ENCODE measurements at regions not wholly inside any gene's neighbourhood (a gene's known extent, or its start where the extent isn't known, plus 50 kb on each side); places are given as distances from the start of the nearest gene placed in this dataset.

- H3K4me1 ChIP-seq, result no peaks in the 10 kb centered on the region
- H3K27ac ChIP-seq, result no peak overlapping the region
- H3K27me3 ChIP-seq, result no peaks in the 10 kb centered on the region
- no peak overlapping the region for H3K4me3 ChIP-seq
- 55 to 56% methylated on average over 4 of the region's 4 CpGs for WGBS, 2 donors
- H3K36me3 ChIP-seq, result no peaks in the 10 kb centered on the region
- H3K9me3 ChIP-seq, result no peaks in the 10 kb centered on the region
- TF ChIP-seq CTCF (IDR thresholded peaks at IDR 0.05), result no peak
- TF ChIP-seq EP300 (IDR thresholded peaks at IDR 0.05), result no peak
- no peak for TF ChIP-seq POLR2A (IDR thresholded peaks at IDR 0.05)
- no peak for DNase-seq (ENCODE audit: low spot score in 2 of 2)
Observed at GRCh38 chr20:7305976-7306375, 538.5 kb downstream of the BMP2 start.

- Histone ChIP-seq H3K36me3 (no peaks in the 10 kb centered on the region), H3K27me3 (no peaks in the 10 kb centered on the region), H3K4me1 (no peaks in the 10 kb centered on the region), H3K9me3 (no peaks in the 10 kb centered on the region), H3K27ac (no peak overlapping the region), H3K4me3 (no peak overlapping the region)
- TF ChIP-seq POLR2A (IDR thresholded peaks at IDR 0.05) (no peak), CTCF (IDR thresholded peaks at IDR 0.05) (no peak), EP300 (IDR thresholded peaks at IDR 0.05) (no peak)
- WGBS, 2 donors, result 64 to 72% methylated on average over 3 of the region's 3 CpGs
- DNase-seq (ENCODE audit: low spot score in 2 of 2), result no peak
Observed at GRCh38 chr20:7308163-7308562, 540.7 kb downstream of the BMP2 start.

- no peaks in the 10 kb centered on the region for H3K4me1 ChIP-seq
- no peaks in the 10 kb centered on the region for H3K27me3 ChIP-seq
- WGBS, 2 donors, result 78 to 79% methylated on average over 2 of the region's 2 CpGs
- H3K36me3 ChIP-seq, result no peaks in the 10 kb centered on the region
- no peaks in the 10 kb centered on the region for H3K9me3 ChIP-seq
- no peak overlapping the region for H3K27ac ChIP-seq
- no peak for TF ChIP-seq EP300 (IDR thresholded peaks at IDR 0.05)
- no peak for TF ChIP-seq CTCF (IDR thresholded peaks at IDR 0.05)
- no peak for TF ChIP-seq POLR2A (IDR thresholded peaks at IDR 0.05)
- DNase-seq (ENCODE audit: low spot score in 2 of 2), result no peak
- H3K4me3 ChIP-seq, result no peak overlapping the region
Observed at GRCh38 chr20:7313047-7313446, 545.6 kb downstream of the BMP2 start.

- H3K27ac ChIP-seq, result no peak overlapping the region
- no peak overlapping the region for H3K4me3 ChIP-seq
- no peaks in the 10 kb centered on the region for H3K4me1 ChIP-seq
- DNase-seq (ENCODE audit: low spot score in 2 of 2), result no peak
- TF ChIP-seq EP300 (IDR thresholded peaks at IDR 0.05), result no peak
- TF ChIP-seq CTCF (IDR thresholded peaks at IDR 0.05), result no peak
- no peak for TF ChIP-seq POLR2A (IDR thresholded peaks at IDR 0.05)
- no peaks in the 10 kb centered on the region for H3K27me3 ChIP-seq
- no peaks in the 10 kb centered on the region for H3K36me3 ChIP-seq
- 75 to 76% methylated on average over 5 of the region's 5 CpGs for WGBS, 2 donors
- peaks cover 0 to 11% (median 0%) of the 10 kb centered on the region in 4 donors for H3K9me3 ChIP-seq
Observed at GRCh38 chr20:7323957-7324356, 556.5 kb downstream of the BMP2 start.

- Histone ChIP-seq H3K9me3 (no peaks in the 10 kb centered on the region), H3K4me3 (no peak overlapping the region), H3K4me1 (no peaks in the 10 kb centered on the region), H3K36me3 (no peaks in the 10 kb centered on the region), H3K27ac (no peak overlapping the region), H3K27me3 (no peaks in the 10 kb centered on the region)
- no peak for DNase-seq (ENCODE audit: low spot score in 2 of 2)
- no peak for TF ChIP-seq CTCF (IDR thresholded peaks at IDR 0.05)
- no peak for TF ChIP-seq POLR2A (IDR thresholded peaks at IDR 0.05)
- TF ChIP-seq EP300 (IDR thresholded peaks at IDR 0.05), result no peak
Observed at GRCh38 chr20:7327810-7328209, 560.3 kb downstream of the BMP2 start.

Measured in tibial nerve (tissue), 4 donors.